ENCODE measurements at regions not wholly inside any gene's neighbourhood (a gene's known extent, or its start where the extent isn't known, plus 50 kb on each side); places are given as distances from the start of the nearest gene placed in this dataset.
"Not testable (repeated sequence)": the region's sequence is repeated elsewhere in the genome, so short reads cannot be mapped to it uniquely, and the experiment has no call there.

DNA sequence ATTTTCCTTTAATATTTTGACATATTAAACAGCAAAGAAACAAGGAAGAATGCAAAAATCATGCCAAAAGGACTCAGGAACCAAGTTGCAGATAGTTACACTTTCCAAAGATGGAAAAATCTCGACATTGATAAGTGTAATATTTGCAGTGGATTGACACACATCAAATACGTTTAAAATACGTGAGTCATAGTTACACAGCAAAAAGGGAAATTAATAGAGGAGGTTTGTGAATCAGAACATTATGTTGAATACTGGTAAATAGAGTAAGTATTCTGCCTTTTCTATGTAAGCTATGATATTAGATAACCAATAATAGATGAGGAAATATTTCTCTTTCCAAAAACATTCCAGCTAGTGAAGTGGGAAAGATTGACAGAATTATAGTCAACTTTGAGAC, 1761.3 kb upstream of the IGFBP7 start:
- Histone ChIP-seq H3K4me1 (ENCODE audit: control insufficient read depth in 2 of 2, insufficient read depth in 2 of 2, low read length in 1 of 2) (no peaks in the 10 kb centered on the region), H3K4me3 (ENCODE audit: low read depth in 1 of 2, low read length in 2 of 2) (no peak overlapping the region), H3K27me3 (ENCODE audit: control insufficient read depth in 1 of 2, insufficient read depth in 2 of 2, low read length in 2 of 2) (no peaks in the 10 kb centered on the region), H3K27ac (ENCODE audit: low read depth in 2 of 2, low read length in 1 of 2) (no peak overlapping the region), H3K9me3 (ENCODE audit: control insufficient read depth in 2 of 2, insufficient read depth in 1 of 2, low read depth in 1 of 2, low read length in 1 of 2) (no peaks in the 10 kb centered on the region), H3K36me3 (ENCODE audit: control insufficient read depth in 2 of 2, insufficient read depth in 2 of 2, low read length in 1 of 2) (no peaks in the 10 kb centered on the region)
- 82 to 85% methylated on average over 3 of the region's 3 CpGs for WGBS, 2 donors

GRCh38 chr4:58849026-58849425, 1738.8 kb upstream of the IGFBP7 start:
- Histone ChIP-seq H3K36me3 (ENCODE audit: control insufficient read depth in 2 of 2, insufficient read depth in 2 of 2, low read length in 1 of 2) (no peaks in the 10 kb centered on the region), H3K9me3 (ENCODE audit: control insufficient read depth in 2 of 2, insufficient read depth in 1 of 2, low read depth in 1 of 2, low read length in 1 of 2) (no peaks in the 10 kb centered on the region), H3K4me1 (ENCODE audit: control insufficient read depth in 2 of 2, insufficient read depth in 2 of 2, low read length in 1 of 2) (no peaks in the 10 kb centered on the region), H3K27me3 (ENCODE audit: control insufficient read depth in 1 of 2, insufficient read depth in 2 of 2, low read length in 2 of 2) (no peaks in the 10 kb centered on the region), H3K27ac (ENCODE audit: low read depth in 2 of 2, low read length in 1 of 2) (no peak overlapping the region), H3K4me3 (ENCODE audit: low read depth in 1 of 2, low read length in 2 of 2) (no peak overlapping the region)
- WGBS, 2 donors = 93 to 97% methylated on average over 1 of the region's 1 CpG

GRCh38 chr4:58843455-58843854, 1733.3 kb upstream of the IGFBP7 start:
- no peaks in the 10 kb centered on the region for H3K36me3 ChIP-seq (ENCODE audit: control insufficient read depth in 2 of 2, insufficient read depth in 2 of 2, low read length in 1 of 2)

GRCh38 chr4:58833126-58833525, 1722.9 kb upstream of the IGFBP7 start:
- H3K36me3 ChIP-seq (ENCODE audit: control insufficient read depth in 2 of 2, insufficient read depth in 2 of 2, low read length in 1 of 2) = no peaks in the 10 kb centered on the region
- no peak overlapping the region for H3K4me3 ChIP-seq (ENCODE audit: low read depth in 1 of 2, low read length in 2 of 2)
- no peak overlapping the region for H3K27ac ChIP-seq (ENCODE audit: low read depth in 2 of 2, low read length in 1 of 2)
- peaks cover 0 to 2% of the 10 kb centered on the region in 2 donors for H3K9me3 ChIP-seq (ENCODE audit: control insufficient read depth in 2 of 2, insufficient read depth in 1 of 2, low read depth in 1 of 2, low read length in 1 of 2)
- 58 to 65% methylated on average over 1 of the region's 1 CpG for WGBS, 2 donors
- no peaks in the 10 kb centered on the region for H3K27me3 ChIP-seq (ENCODE audit: control insufficient read depth in 1 of 2, insufficient read depth in 2 of 2, low read length in 2 of 2)
- no peaks in the 10 kb centered on the region for H3K4me1 ChIP-seq (ENCODE audit: control insufficient read depth in 2 of 2, insufficient read depth in 2 of 2, low read length in 1 of 2)

More at GRCh38 chr4:58843455-58843854, 1733.3 kb upstream of the IGFBP7 start:
- Histone ChIP-seq H3K27ac (ENCODE audit: low read depth in 2 of 2, low read length in 1 of 2) (no peak overlapping the region), H3K27me3 (ENCODE audit: control insufficient read depth in 1 of 2, insufficient read depth in 2 of 2, low read length in 2 of 2) (no peaks in the 10 kb centered on the region), H3K4me1 (ENCODE audit: control insufficient read depth in 2 of 2, insufficient read depth in 2 of 2, low read length in 1 of 2) (no peaks in the 10 kb centered on the region), H3K4me3 (ENCODE audit: low read depth in 1 of 2, low read length in 2 of 2) (no peak overlapping the region), H3K9me3 (ENCODE audit: control insufficient read depth in 2 of 2, insufficient read depth in 1 of 2, low read depth in 1 of 2, low read length in 1 of 2) (no peaks in the 10 kb centered on the region)

GRCh38 chr4:58825278-58825677, 1715.1 kb upstream of the IGFBP7 start:
- H3K27me3 ChIP-seq (ENCODE audit: control insufficient read depth in 1 of 2, insufficient read depth in 2 of 2, low read length in 2 of 2) = no peaks in the 10 kb centered on the region
- H3K4me1 ChIP-seq (ENCODE audit: control insufficient read depth in 2 of 2, insufficient read depth in 2 of 2, low read length in 1 of 2) = no peaks in the 10 kb centered on the region
- no peaks in the 10 kb centered on the region for H3K36me3 ChIP-seq (ENCODE audit: control insufficient read depth in 2 of 2, insufficient read depth in 2 of 2, low read length in 1 of 2)
- 84% methylated on average over 5 of the region's 5 CpGs for WGBS, 2 donors
- no peak overlapping the region for H3K27ac ChIP-seq (ENCODE audit: low read depth in 2 of 2, low read length in 1 of 2)
- peaks cover 0 to 2% of the 10 kb centered on the region in 2 donors for H3K9me3 ChIP-seq (ENCODE audit: control insufficient read depth in 2 of 2, insufficient read depth in 1 of 2, low read depth in 1 of 2, low read length in 1 of 2)
- no peak overlapping the region for H3K4me3 ChIP-seq (ENCODE audit: low read depth in 1 of 2, low read length in 2 of 2)

GRCh38 chr4:58818560-58818959, 1708.4 kb upstream of the IGFBP7 start:
- H3K9me3 ChIP-seq (ENCODE audit: control insufficient read depth in 2 of 2, insufficient read depth in 1 of 2, low read depth in 1 of 2, low read length in 1 of 2); H3K36me3 ChIP-seq (ENCODE audit: control insufficient read depth in 2 of 2, insufficient read depth in 2 of 2, low read length in 1 of 2); H3K27me3 ChIP-seq (ENCODE audit: control insufficient read depth in 1 of 2, insufficient read depth in 2 of 2, low read length in 2 of 2); H3K4me1 ChIP-seq (ENCODE audit: control insufficient read depth in 2 of 2, insufficient read depth in 2 of 2, low read length in 1 of 2); H3K27ac ChIP-seq (ENCODE audit: low read depth in 2 of 2, low read length in 1 of 2); H3K4me3 ChIP-seq (ENCODE audit: low read depth in 1 of 2, low read length in 2 of 2): not testable (repeated sequence)
- 92 to 94% methylated on average over 14 of the region's 14 CpGs for WGBS, 2 donors

DNA sequence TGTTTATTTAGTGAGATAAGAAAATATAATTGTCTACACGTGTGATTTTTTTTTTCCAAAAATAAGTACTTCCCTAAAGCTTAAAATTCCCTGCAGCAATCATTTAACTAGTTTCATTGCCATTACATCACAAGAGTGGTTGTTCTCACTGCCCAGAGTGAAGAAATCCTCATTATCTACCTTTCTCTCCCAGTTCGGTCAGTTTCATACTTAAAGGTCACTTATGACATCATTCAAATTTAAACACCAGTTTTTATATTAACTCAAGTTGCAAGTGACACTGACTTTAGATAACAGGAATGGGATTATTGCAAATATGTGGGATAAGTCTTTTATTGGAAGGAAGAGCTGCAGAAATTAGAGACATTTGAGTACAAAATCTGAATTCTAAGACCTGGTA, 1699.8 kb upstream of the IGFBP7 start:
- 26 to 29% methylated on average over 2 of the region's 2 CpGs for WGBS, 2 donors
- no peaks in the 10 kb centered on the region for H3K36me3 ChIP-seq (ENCODE audit: control insufficient read depth in 2 of 2, insufficient read depth in 2 of 2, low read length in 1 of 2)
- no peaks in the 10 kb centered on the region for H3K27me3 ChIP-seq (ENCODE audit: control insufficient read depth in 1 of 2, insufficient read depth in 2 of 2, low read length in 2 of 2)
- H3K27ac ChIP-seq (ENCODE audit: low read depth in 2 of 2, low read length in 1 of 2) = no peak overlapping the region
- no peak overlapping the region for H3K4me3 ChIP-seq (ENCODE audit: low read depth in 1 of 2, low read length in 2 of 2)
- H3K9me3 ChIP-seq (ENCODE audit: control insufficient read depth in 2 of 2, insufficient read depth in 1 of 2, low read depth in 1 of 2, low read length in 1 of 2) = no peaks in the 10 kb centered on the region
- H3K4me1 ChIP-seq (ENCODE audit: control insufficient read depth in 2 of 2, insufficient read depth in 2 of 2, low read length in 1 of 2) = no peaks in the 10 kb centered on the region

DNA sequence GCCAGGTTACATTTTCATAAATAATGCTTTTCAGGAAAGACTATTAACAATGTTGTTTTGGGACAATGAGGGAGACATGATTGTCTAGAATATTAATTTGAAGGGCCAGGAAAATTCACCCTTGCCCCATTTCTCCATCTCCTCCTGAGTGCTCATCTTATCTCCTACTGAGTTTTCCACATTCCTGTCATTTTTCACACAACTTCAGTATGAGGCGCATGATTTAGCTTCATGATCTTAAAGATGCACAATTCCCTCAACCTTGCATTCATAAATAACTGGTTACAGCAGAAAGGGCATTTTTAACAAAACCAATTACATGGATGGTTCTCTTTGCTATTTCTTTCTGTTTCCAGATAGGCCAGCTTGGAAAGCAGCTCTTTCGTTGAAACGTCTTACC, 1699.2 kb upstream of the IGFBP7 start:
- H3K4me1 ChIP-seq (ENCODE audit: control insufficient read depth in 2 of 2, insufficient read depth in 2 of 2, low read length in 1 of 2) = no peaks in the 10 kb centered on the region
- no peak overlapping the region for H3K27ac ChIP-seq (ENCODE audit: low read depth in 2 of 2, low read length in 1 of 2)
- H3K4me3 ChIP-seq (ENCODE audit: low read depth in 1 of 2, low read length in 2 of 2) = no peak overlapping the region
- no peaks in the 10 kb centered on the region for H3K9me3 ChIP-seq (ENCODE audit: control insufficient read depth in 2 of 2, insufficient read depth in 1 of 2, low read depth in 1 of 2, low read length in 1 of 2)
- no peaks in the 10 kb centered on the region for H3K27me3 ChIP-seq (ENCODE audit: control insufficient read depth in 1 of 2, insufficient read depth in 2 of 2, low read length in 2 of 2)
- H3K36me3 ChIP-seq (ENCODE audit: control insufficient read depth in 2 of 2, insufficient read depth in 2 of 2, low read length in 1 of 2) = no peaks in the 10 kb centered on the region
- WGBS, 2 donors = 75 to 91% methylated on average over 3 of the region's 3 CpGs

DNA sequence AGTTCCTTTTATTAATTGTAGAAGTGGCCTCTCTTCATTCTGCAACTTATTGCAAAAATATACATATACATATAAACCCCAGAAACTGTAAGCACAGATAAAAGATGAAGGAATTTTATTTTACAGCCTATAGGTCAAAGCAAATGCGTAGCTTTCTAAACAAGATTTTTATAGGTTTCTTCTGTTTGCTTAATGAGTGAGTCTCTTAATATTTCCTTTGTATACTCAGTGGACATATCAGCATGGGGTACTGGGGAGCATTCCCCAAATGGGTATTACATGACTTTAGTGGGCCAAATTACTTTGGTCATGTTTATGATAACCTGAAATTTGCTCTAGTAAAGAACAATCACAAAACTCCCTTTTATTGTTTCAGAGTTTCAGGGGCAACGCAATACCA, 1698.6 kb upstream of the IGFBP7 start:
- H3K27me3 ChIP-seq (ENCODE audit: control insufficient read depth in 1 of 2, insufficient read depth in 2 of 2, low read length in 2 of 2) = no peaks in the 10 kb centered on the region
- no peaks in the 10 kb centered on the region for H3K4me1 ChIP-seq (ENCODE audit: control insufficient read depth in 2 of 2, insufficient read depth in 2 of 2, low read length in 1 of 2)

DNA sequence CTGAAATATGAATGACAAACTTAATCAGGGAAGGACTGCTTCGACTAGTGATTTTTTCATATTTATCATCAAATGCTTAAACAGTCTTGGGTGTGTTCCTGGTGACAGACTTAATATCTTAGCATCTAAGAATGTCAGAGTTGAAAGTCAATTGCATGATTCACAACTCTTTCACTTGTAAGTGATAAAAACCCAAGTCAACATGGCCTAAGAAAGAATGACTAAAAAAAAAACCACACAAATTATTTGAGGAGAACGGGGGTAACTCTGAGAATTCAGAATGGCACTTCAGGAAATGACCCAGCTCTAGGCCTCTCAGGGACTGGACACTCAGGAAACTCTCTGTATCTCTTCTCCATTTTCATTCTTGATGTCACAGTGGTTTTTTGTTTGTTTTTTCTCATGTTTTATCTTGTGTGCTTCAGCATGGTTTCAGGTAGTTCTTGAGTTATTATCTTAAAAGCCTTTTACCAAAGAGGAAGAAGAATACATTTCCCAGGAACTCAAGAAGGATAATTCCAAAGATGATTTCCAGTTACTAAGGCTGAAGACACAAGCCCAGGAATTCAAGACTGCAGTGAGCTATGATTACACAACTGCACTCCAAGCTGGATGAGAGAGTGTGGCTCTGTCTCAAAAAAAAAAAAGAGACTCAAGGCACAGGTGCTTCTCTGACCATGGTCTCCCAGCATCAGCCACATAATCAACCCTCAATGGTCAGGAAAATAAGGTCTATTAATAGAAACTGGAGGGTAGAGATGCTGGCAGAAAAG, 1697.8 kb upstream of the IGFBP7 start:
- H3K27me3 ChIP-seq (ENCODE audit: control insufficient read depth in 1 of 2, insufficient read depth in 2 of 2, low read length in 2 of 2) = no peaks in the 10 kb centered on the region
- H3K4me1 ChIP-seq (ENCODE audit: control insufficient read depth in 2 of 2, insufficient read depth in 2 of 2, low read length in 1 of 2) = no peaks in the 10 kb centered on the region
- no peaks in the 10 kb centered on the region for H3K36me3 ChIP-seq (ENCODE audit: control insufficient read depth in 2 of 2, insufficient read depth in 2 of 2, low read length in 1 of 2)
- no peak overlapping the region for H3K27ac ChIP-seq (ENCODE audit: low read depth in 2 of 2, low read length in 1 of 2)
- WGBS, 2 donors = 59 to 61% methylated on average over 2 of the region's 2 CpGs
- no peak overlapping the region for H3K4me3 ChIP-seq (ENCODE audit: low read depth in 1 of 2, low read length in 2 of 2)
- no peaks in the 10 kb centered on the region for H3K9me3 ChIP-seq (ENCODE audit: control insufficient read depth in 2 of 2, insufficient read depth in 1 of 2, low read depth in 1 of 2, low read length in 1 of 2)

More for the DNA sequence above, 1698.6 kb upstream of the IGFBP7 start:
- H3K36me3 ChIP-seq (ENCODE audit: control insufficient read depth in 2 of 2, insufficient read depth in 2 of 2, low read length in 1 of 2) = no peaks in the 10 kb centered on the region
- no peaks in the 10 kb centered on the region for H3K9me3 ChIP-seq (ENCODE audit: control insufficient read depth in 2 of 2, insufficient read depth in 1 of 2, low read depth in 1 of 2, low read length in 1 of 2)
- H3K4me3 ChIP-seq (ENCODE audit: low read depth in 1 of 2, low read length in 2 of 2) = no peak overlapping the region
- WGBS, 2 donors = 93 to 94% methylated on average over 2 of the region's 2 CpGs
- H3K27ac ChIP-seq (ENCODE audit: low read depth in 2 of 2, low read length in 1 of 2) = no peak overlapping the region

All from esophagus (tissue), 2 donors.